ENCODE measurements at regions not wholly inside any gene's neighbourhood (a gene's known extent, or its start where the extent isn't known, plus 50 kb on each side); places are given as distances from the start of the nearest gene placed in this dataset.
"Not testable (repeated sequence)": the region's sequence is repeated elsewhere in the genome, so short reads cannot be mapped to it uniquely, and the experiment has no call there.

GRCh38 chr6:164967102-164967501, 342.3 kb downstream of the C6orf118 start:
- peak; percentile 40 for DNase-seq (ENCODE audit: low spot score)
- TF ChIP-seq CTCF (IDR thresholded peaks at IDR 0.05; ENCODE audit: unreplicated experiment) = no peak

GRCh38 chr6:164962805-164963204, 346.6 kb downstream of the C6orf118 start:
- no peak overlapping the region for H3K27ac Mint-ChIP-seq (ENCODE audit: unreplicated experiment)
- H3K9me3 Mint-ChIP-seq (ENCODE audit: unreplicated experiment) = no peaks in the 10 kb centered on the region
- TF ChIP-seq CTCF (IDR thresholded peaks at IDR 0.05; ENCODE audit: unreplicated experiment) = no peak
- no peaks in the 10 kb centered on the region for H3K36me3 Mint-ChIP-seq (ENCODE audit: low read depth, unreplicated experiment)
- no peaks in the 10 kb centered on the region for H3K4me1 Mint-ChIP-seq (ENCODE audit: unreplicated experiment)
- no peaks in the 10 kb centered on the region for H3K27me3 Mint-ChIP-seq (ENCODE audit: unreplicated experiment)
- no peak overlapping the region for H3K4me3 Mint-ChIP-seq (ENCODE audit: unreplicated experiment)
- DNase-seq (ENCODE audit: low spot score) = no peak

More at GRCh38 chr6:164967102-164967501, 342.3 kb downstream of the C6orf118 start:
- Mint-ChIP-seq H3K27ac (ENCODE audit: unreplicated experiment) (no peak overlapping the region), H3K4me3 (ENCODE audit: unreplicated experiment) (no peak overlapping the region), H3K4me1 (ENCODE audit: unreplicated experiment) (no peaks in the 10 kb centered on the region), H3K9me3 (ENCODE audit: unreplicated experiment) (no peaks in the 10 kb centered on the region), H3K36me3 (ENCODE audit: low read depth, unreplicated experiment) (no peaks in the 10 kb centered on the region), H3K27me3 (ENCODE audit: unreplicated experiment) (no peaks in the 10 kb centered on the region)

- TF ChIP-seq CTCF (IDR thresholded peaks at IDR 0.05; ENCODE audit: unreplicated experiment) = no peak
- no peaks in the 10 kb centered on the region for H3K36me3 Mint-ChIP-seq (ENCODE audit: low read depth, unreplicated experiment)
- H3K27ac Mint-ChIP-seq (ENCODE audit: unreplicated experiment) = no peak overlapping the region
These were observed 362.2 kb downstream of the C6orf118 start for GRCh38 chr6:164947164-164947563.

GRCh38 chr6:164942271-164942670, 367.1 kb downstream of the C6orf118 start:
- no peak for DNase-seq (ENCODE audit: low spot score)
- H3K9me3 Mint-ChIP-seq (ENCODE audit: unreplicated experiment) = no peaks in the 10 kb centered on the region
- H3K4me1 Mint-ChIP-seq (ENCODE audit: unreplicated experiment) = no peaks in the 10 kb centered on the region
- H3K27me3 Mint-ChIP-seq (ENCODE audit: unreplicated experiment) = no peaks in the 10 kb centered on the region
- TF ChIP-seq CTCF (IDR thresholded peaks at IDR 0.05; ENCODE audit: unreplicated experiment) = no peak
- no peaks in the 10 kb centered on the region for H3K36me3 Mint-ChIP-seq (ENCODE audit: low read depth, unreplicated experiment)
- no peak overlapping the region for H3K4me3 Mint-ChIP-seq (ENCODE audit: unreplicated experiment)
- H3K27ac Mint-ChIP-seq (ENCODE audit: unreplicated experiment) = no peak overlapping the region

More at GRCh38 chr6:164947164-164947563, 362.2 kb downstream of the C6orf118 start:
- Mint-ChIP-seq H3K27me3 (ENCODE audit: unreplicated experiment) (no peaks in the 10 kb centered on the region), H3K9me3 (ENCODE audit: unreplicated experiment) (no peaks in the 10 kb centered on the region), H3K4me1 (ENCODE audit: unreplicated experiment) (no peaks in the 10 kb centered on the region), H3K4me3 (ENCODE audit: unreplicated experiment) (no peak overlapping the region)
- DNase-seq (ENCODE audit: low spot score) = no peak

- not testable (repeated sequence) for H3K9me3 Mint-ChIP-seq (ENCODE audit: unreplicated experiment); H3K27ac Mint-ChIP-seq (ENCODE audit: unreplicated experiment); H3K4me1 Mint-ChIP-seq (ENCODE audit: unreplicated experiment); H3K27me3 Mint-ChIP-seq (ENCODE audit: unreplicated experiment); H3K36me3 Mint-ChIP-seq (ENCODE audit: low read depth, unreplicated experiment); H3K4me3 Mint-ChIP-seq (ENCODE audit: unreplicated experiment); DNase-seq (ENCODE audit: low spot score)
These were observed 376.1 kb downstream of the C6orf118 start for GRCh38 chr6:164933238-164933794.
